CD4-positive, alpha-beta T cell (primary cell): ENCODE measurements at regions not wholly inside any gene's neighbourhood (a gene's known extent, or its start where the extent isn't known, plus 50 kb on each side); places are given as distances from the start of the nearest gene placed in this dataset.

Source experiments
- ATAC-seq: fragments of 200-7000 bp; cut with Tn5 transposase; one replicate; pipeline ENCODE4 v1.10.0; 2022; ENCODE audit warnings: mild to moderate bottlenecking; ENCODE audit not compliant: poor library complexity
- CTCF ChIA-PET: fragments of 350-600 bp; sonication (Branson Sonifier 250); formaldehyde crosslinking; loops from one replicate; lab custom pipeline; 2021; ENCODE audit warnings: antibody characterized with exemption, inconsistent platforms; lab: Charles Lee
- POLR2A ChIA-PET: fragments of 350-600 bp; sonication (Branson Sonifier 250); formaldehyde crosslinking; loops from one replicate; lab custom pipeline; 2021; ENCODE audit warnings: antibody characterized with exemption, inconsistent platforms; lab: Charles Lee
- DNase-seq, 14 experiments: peaks; one replicate each; pipeline ENCODE4 v3.0.0-alpha.2; 2013 to 2020; ENCODE audit warnings: mixed read lengths in 2 of 14
- H3K27ac ChIP-seq, 2 donors: one replicate each; pipeline versions ENCODE4 v1.5.1 to v1.7.0; 2013; ENCODE audit warnings: low read length in 2 of 2, low read depth in 1 of 2, mild to moderate bottlenecking in 1 of 2
- H3K27me3 ChIP-seq, 2 experiments: 1 replicate in 1 of 2; 2 replicates in 1 of 2; pipeline versions ENCODE4 v1.6.1 to v1.7.0; 2013; ENCODE audit warnings: low read length in 2 of 2, control low read depth in 1 of 2, mild to moderate bottlenecking in 1 of 2, moderate library complexity in 1 of 2; ENCODE audit not compliant: insufficient read depth in 2 of 2, control insufficient read depth in 1 of 2
- H3K36me3 ChIP-seq: one replicate; pipeline ENCODE4 v1.6.1; 2013; ENCODE audit warnings: low read length, control low read depth; ENCODE audit not compliant: insufficient read depth
- H3K4me1 ChIP-seq: one replicate; pipeline ENCODE4 v1.6.1; 2013; ENCODE audit warnings: low read length, control low read depth; ENCODE audit not compliant: insufficient read depth
- H3K4me3 ChIP-seq: one replicate; pipeline ENCODE4 v1.5.1; 2013; ENCODE audit warnings: mild to moderate bottlenecking, low read length, moderate library complexity
- H3K9me3 ChIP-seq, 2 experiments: 1 replicate in 1 of 2; 2 replicates in 1 of 2; pipeline versions ENCODE4 v1.6.1 to v1.7.0; 2013; ENCODE audit warnings: low read length in 2 of 2, mild to moderate bottlenecking in 2 of 2, control low read depth in 1 of 2, moderate library complexity in 1 of 2; ENCODE audit not compliant: control insufficient read depth in 1 of 2, insufficient read depth in 1 of 2
- H3K27ac Mint-ChIP-seq: one replicate; pipeline ENCODE4 v1.8.0; 2020; ENCODE audit warnings: mixed read lengths
- H3K27me3 Mint-ChIP-seq: one replicate; pipeline ENCODE4 v1.8.0; 2021; ENCODE audit warnings: mixed read lengths
- H3K36me3 Mint-ChIP-seq: one replicate; pipeline ENCODE4 v1.8.0; 2021; ENCODE audit warnings: low read depth, mixed read lengths
- H3K4me1 Mint-ChIP-seq: one replicate; pipeline ENCODE4 v1.8.0; 2021; ENCODE audit warnings: low read depth, mixed read lengths
- H3K4me3 Mint-ChIP-seq: one replicate; pipeline ENCODE4 v1.8.0; 2020; ENCODE audit warnings: mild to moderate bottlenecking, mixed read lengths
- H3K9me3 Mint-ChIP-seq: one replicate; pipeline ENCODE4 v1.8.0; 2020; ENCODE audit warnings: mixed read lengths
- CTCF ChIP-seq: fragments of 200-600 bp; IDR thresholded peaks from one replicate; pipeline ENCODE4 v1.8.0; 2022; ENCODE audit warnings: antibody characterized with exemption, mild to moderate bottlenecking
- intact Hi-C, 2 experiments: fragments of 100-400 bp; cut with DNase I in 1 of 2; cut with micrococcal nuclease in 1 of 2; formaldehyde crosslinking; loops; one replicate each; pipeline versions ENCODE4 v1.15.1 to v1.9.0; 2023 to 2025; cut with DNase I, micrococcal nuclease

- H3K36me3 Mint-ChIP-seq: no peaks in the 10 kb centered on the region
- TF ChIP-seq CTCF: no peak
- no peak overlapping the region for H3K27ac ChIP-seq
- H3K4me1 ChIP-seq: no peaks in the 10 kb centered on the region
- no peak overlapping the region for H3K4me3 ChIP-seq
- no peaks in the 10 kb centered on the region for H3K27me3 Mint-ChIP-seq
- DNase-seq: no peak
- H3K27ac Mint-ChIP-seq: no peak overlapping the region
- no peaks in the 10 kb centered on the region for H3K9me3 Mint-ChIP-seq
- no peaks in the 10 kb centered on the region for H3K27me3 ChIP-seq
- no peaks in the 10 kb centered on the region for H3K36me3 ChIP-seq
- no peak for ATAC-seq
- ChIA-PET POLR2A (no interaction called here), CTCF (no interaction called here)
- H3K9me3 ChIP-seq: peaks cover 0 to 4% of the 10 kb centered on the region in 2 experiments
- no peaks in the 10 kb centered on the region for H3K4me1 Mint-ChIP-seq
- intact Hi-C loops: no loop called here
- H3K4me3 Mint-ChIP-seq: no peak overlapping the region
These were observed 104.8 kb upstream of the PTPN1 start for GRCh38 chr20:50405235-50405914.

DNA sequence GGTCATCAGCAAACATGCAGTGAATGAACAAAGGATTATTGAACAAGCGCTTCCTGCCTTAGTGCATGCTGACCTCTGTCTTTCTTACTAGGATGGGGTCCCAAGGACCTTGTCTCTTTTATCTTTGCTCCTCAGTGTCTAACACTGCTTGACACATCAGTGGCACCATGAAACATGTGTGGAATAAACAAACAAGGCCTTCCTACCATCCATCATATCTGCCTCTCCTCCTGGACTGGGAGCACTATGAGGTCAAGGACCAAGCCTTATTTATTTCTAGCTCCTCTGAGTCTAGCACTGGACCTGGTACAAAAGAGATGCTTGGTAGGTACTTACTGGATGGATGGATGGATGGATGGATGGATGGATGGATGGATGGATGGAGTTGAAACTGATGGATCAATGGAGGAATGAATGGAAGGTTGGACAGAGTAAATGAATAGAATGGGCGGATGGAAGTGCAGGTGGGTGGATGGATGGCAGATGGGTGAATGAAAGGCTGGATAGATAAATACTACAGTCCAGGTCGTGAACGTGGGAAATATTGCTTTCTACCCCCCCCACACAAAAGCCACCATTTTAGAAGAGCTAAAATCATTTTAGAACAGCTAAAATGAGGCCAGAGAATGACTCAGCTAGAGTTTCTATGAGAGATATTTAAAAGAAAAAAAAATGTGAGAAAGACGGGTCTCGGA is 104.1 kb upstream of the PTPN1 start:
- no peak for TF ChIP-seq CTCF
- Mint-ChIP-seq H3K4me3 (no peak overlapping the region), H3K9me3 (no peaks in the 10 kb centered on the region), H3K36me3 (no peaks in the 10 kb centered on the region), H3K27me3 (no peaks in the 10 kb centered on the region), H3K4me1 (no peaks in the 10 kb centered on the region), H3K27ac (no peak overlapping the region)
- ChIA-PET CTCF (no interaction called here), POLR2A (no interaction called here)
- no peak for ATAC-seq
- no peak for DNase-seq
- no peaks in the 10 kb centered on the region for H3K27me3 ChIP-seq
- H3K4me3 ChIP-seq: no peak overlapping the region
- intact Hi-C loops: no loop called here
- H3K27ac ChIP-seq: no peak overlapping the region
- H3K9me3 ChIP-seq: peaks cover 0 to 10% of the 10 kb centered on the region in 2 experiments
- H3K4me1 ChIP-seq: no peaks in the 10 kb centered on the region
- H3K36me3 ChIP-seq: no peaks in the 10 kb centered on the region

- Histone ChIP-seq H3K27ac (no peak overlapping the region), H3K4me1 (no peaks in the 10 kb centered on the region), H3K9me3 (peaks cover 0 to 10% of the 10 kb centered on the region in 2 experiments), H3K36me3 (no peaks in the 10 kb centered on the region), H3K4me3 (no peak overlapping the region), H3K27me3 (no peaks in the 10 kb centered on the region)
- H3K27me3 Mint-ChIP-seq: no peaks in the 10 kb centered on the region
- H3K36me3 Mint-ChIP-seq: no peaks in the 10 kb centered on the region
- ChIA-PET CTCF (no interaction called here), POLR2A (no interaction called here)
- TF ChIP-seq CTCF: no peak
- no peak for ATAC-seq
- H3K4me1 Mint-ChIP-seq: no peaks in the 10 kb centered on the region
- DNase-seq: no peak
- H3K9me3 Mint-ChIP-seq: no peaks in the 10 kb centered on the region
- intact Hi-C loops: no loop called here
- no peak overlapping the region for H3K27ac Mint-ChIP-seq
- no peak overlapping the region for H3K4me3 Mint-ChIP-seq
These were observed 103.5 kb upstream of the PTPN1 start for GRCh38 chr20:50406610-50407136.
